ACC112 (cell line): ENCODE measurements at regions not wholly inside any gene's neighbourhood (a gene's known extent, or its start where the extent isn't known, plus 50 kb on each side); places are given as distances from the start of the nearest gene placed in this dataset.

ENCODE experiments used
- H2AFZ ChIP-seq: fragments of 200-600 bp; sonication (generic); one replicate; pipeline ENCODE4 v1.6.0; 2017; ENCODE audit warnings: antibody characterized with exemption, low read length; ENCODE audit not compliant: unreplicated experiment
- H3K27ac ChIP-seq: fragments of 200-600 bp; sonication (generic); 2 replicates; pipeline ENCODE4 v1.5.1; 2014; ENCODE audit warnings: low read depth, mild to moderate bottlenecking, antibody characterized with exemption, low read length, moderate library complexity
- H3K27me3 ChIP-seq: fragments of 200-600 bp; sonication (generic); 2 replicates; pipeline ENCODE4 v1.6.1; 2014; ENCODE audit warnings: mild to moderate bottlenecking, antibody characterized with exemption, low read length, moderate library complexity, mixed read lengths; ENCODE audit not compliant: insufficient read depth
- H3K36me3 ChIP-seq: fragments of 200-600 bp; sonication (generic); 2 replicates; pipeline ENCODE4 v1.6.1; 2016; ENCODE audit warnings: mild to moderate bottlenecking, antibody characterized with exemption, low read length, moderate library complexity, mixed read lengths; ENCODE audit not compliant: insufficient read depth
- H3K4me1 ChIP-seq: fragments of 200-600 bp; sonication (generic); one replicate; pipeline ENCODE4 v1.6.1; 2016; ENCODE audit warnings: low read length, mixed read lengths; ENCODE audit not compliant: insufficient read depth, unreplicated experiment, control insufficient read depth
- H3K4me3 ChIP-seq: fragments of 200-600 bp; sonication (generic); 2 replicates; pipeline ENCODE4 v1.5.1; 2014; ENCODE audit warnings: mild to moderate bottlenecking, low read depth, low read length
- H3K79me2 ChIP-seq: fragments of 200-600 bp; sonication (generic); one replicate; pipeline ENCODE4 v1.6.0; 2016; ENCODE audit warnings: low read length; ENCODE audit not compliant: control insufficient read depth, unreplicated experiment, insufficient read depth

- Histone ChIP-seq H3K27me3 (no peaks in the 10 kb centered on the region), H3K4me1 (no peaks in the 10 kb centered on the region), H2AFZ (no peak overlapping the region), H3K27ac (no peak overlapping the region), H3K4me3 (no peak overlapping the region), H3K36me3 (no peaks in the 10 kb centered on the region), H3K79me2 (no peaks in the 10 kb centered on the region)
Observed at GRCh38 chr5:30908356-30908755, 285.1 kb upstream of the CDH6 start.

GRCh38 chr5:30900367-30900766 lies 293.1 kb upstream of the CDH6 start:
- Histone ChIP-seq H3K79me2 (no peaks in the 10 kb centered on the region), H3K4me1 (no peaks in the 10 kb centered on the region), H3K27ac (no peak overlapping the region), H3K4me3 (no peak overlapping the region), H3K27me3 (no peaks in the 10 kb centered on the region), H3K36me3 (no peaks in the 10 kb centered on the region), H2AFZ (no peak overlapping the region)

GRCh38 chr5:30894811-30895210 lies 298.7 kb upstream of the CDH6 start:
- Histone ChIP-seq H3K36me3 (no peaks in the 10 kb centered on the region), H3K4me3 (no peak overlapping the region), H2AFZ (no peak overlapping the region), H3K27ac (no peak overlapping the region), H3K27me3 (no peaks in the 10 kb centered on the region), H3K79me2 (no peaks in the 10 kb centered on the region), H3K4me1 (no peaks in the 10 kb centered on the region)

GRCh38 chr5:30891660-30892059 lies 301.8 kb upstream of the CDH6 start:
- H3K27me3 ChIP-seq = no peaks in the 10 kb centered on the region
- no peak overlapping the region for H3K27ac ChIP-seq
- H3K36me3 ChIP-seq = no peaks in the 10 kb centered on the region
- H3K79me2 ChIP-seq = no peaks in the 10 kb centered on the region
- H2AFZ ChIP-seq = no peak overlapping the region
- no peak overlapping the region for H3K4me3 ChIP-seq
- no peaks in the 10 kb centered on the region for H3K4me1 ChIP-seq

GRCh38 chr5:30890377-30890776 lies 303.1 kb upstream of the CDH6 start:
- no peak overlapping the region for H3K27ac ChIP-seq
- no peaks in the 10 kb centered on the region for H3K27me3 ChIP-seq
- H3K4me1 ChIP-seq = no peaks in the 10 kb centered on the region
- no peak overlapping the region for H3K4me3 ChIP-seq
- H3K36me3 ChIP-seq = no peaks in the 10 kb centered on the region
- no peak overlapping the region for H2AFZ ChIP-seq
- no peaks in the 10 kb centered on the region for H3K79me2 ChIP-seq

GRCh38 chr5:30880514-30880913 lies 313.0 kb upstream of the CDH6 start:
- Histone ChIP-seq H2AFZ (no peak overlapping the region), H3K27ac (no peak overlapping the region), H3K27me3 (no peaks in the 10 kb centered on the region), H3K36me3 (no peaks in the 10 kb centered on the region), H3K79me2 (no peaks in the 10 kb centered on the region), H3K4me3 (no peak overlapping the region), H3K4me1 (no peaks in the 10 kb centered on the region)

- Histone ChIP-seq H3K27ac (no peak overlapping the region), H3K4me1 (no peaks in the 10 kb centered on the region), H2AFZ (no peak overlapping the region), H3K79me2 (no peaks in the 10 kb centered on the region), H3K36me3 (no peaks in the 10 kb centered on the region), H3K4me3 (no peak overlapping the region), H3K27me3 (no peaks in the 10 kb centered on the region)
Observed at GRCh38 chr5:30879887-30880286, 313.6 kb upstream of the CDH6 start.

GRCh38 chr5:30878746-30879145 lies 314.7 kb upstream of the CDH6 start:
- Histone ChIP-seq H3K79me2 (no peaks in the 10 kb centered on the region), H3K27me3 (no peaks in the 10 kb centered on the region), H2AFZ (no peak overlapping the region)

GRCh38 chr5:30878296-30878695 lies 315.2 kb upstream of the CDH6 start:
- H3K4me3 ChIP-seq = no peak overlapping the region
- no peaks in the 10 kb centered on the region for H3K27me3 ChIP-seq
- H2AFZ ChIP-seq = no peak overlapping the region
- H3K4me1 ChIP-seq = no peaks in the 10 kb centered on the region
- H3K36me3 ChIP-seq = no peaks in the 10 kb centered on the region
- no peak overlapping the region for H3K27ac ChIP-seq
- H3K79me2 ChIP-seq = no peaks in the 10 kb centered on the region

More at GRCh38 chr5:30878746-30879145, 314.7 kb upstream of the CDH6 start:
- no peaks in the 10 kb centered on the region for H3K36me3 ChIP-seq
- no peak overlapping the region for H3K27ac ChIP-seq
- no peaks in the 10 kb centered on the region for H3K4me1 ChIP-seq
- H3K4me3 ChIP-seq = no peak overlapping the region

- Histone ChIP-seq H3K36me3 (no peaks in the 10 kb centered on the region), H2AFZ (no peak overlapping the region), H3K4me1 (no peaks in the 10 kb centered on the region), H3K4me3 (no peak overlapping the region), H3K27ac (no peak overlapping the region), H3K27me3 (no peaks in the 10 kb centered on the region), H3K79me2 (no peaks in the 10 kb centered on the region)
Observed at GRCh38 chr5:30874241-30875034, 319.0 kb upstream of the CDH6 start.

- H3K4me3 ChIP-seq = no peak overlapping the region
- H2AFZ ChIP-seq = no peak overlapping the region
- H3K27ac ChIP-seq = no peak overlapping the region
- H3K36me3 ChIP-seq = no peaks in the 10 kb centered on the region
- H3K27me3 ChIP-seq = no peaks in the 10 kb centered on the region
- no peaks in the 10 kb centered on the region for H3K4me1 ChIP-seq
- H3K79me2 ChIP-seq = no peaks in the 10 kb centered on the region
Observed at GRCh38 chr5:30871196-30871595, 322.3 kb upstream of the CDH6 start.
